Ovary (tissue), 7 donors: ENCODE measurements at regions not wholly inside any gene's neighbourhood (a gene's known extent, or its start where the extent isn't known, plus 50 kb on each side); places are given as distances from the start of the nearest gene placed in this dataset.
"Not testable (repeated sequence)": the region's sequence is repeated elsewhere in the genome, so short reads cannot be mapped to it uniquely, and the experiment has no call there.

Experiments used
- DNase-seq, 5 donors: peaks; one replicate each; pipeline ENCODE4 v3.0.0-alpha.2; 2019 to 2020
- H3K27ac ChIP-seq, 2 donors: fragments of 200-600 bp; one replicate each; pipeline versions ENCODE4 v1.5.1 to v1.8.0; 2019 to 2022
- H3K27me3 ChIP-seq: fragments of 200-600 bp; one replicate; pipeline ENCODE4 v1.8.0; 2022
- H3K36me3 ChIP-seq: fragments of 200-600 bp; sonication (generic); one replicate; pipeline ENCODE4 v1.5.1; 2019
- H3K4me1 ChIP-seq: one replicate; pipeline ENCODE4 v1.8.1; 2013; ENCODE audit warnings: mild to moderate bottlenecking, moderate library complexity; ENCODE audit not compliant: insufficient read depth
- H3K4me3 ChIP-seq: fragments of 200-600 bp; sonication (generic); one replicate; pipeline ENCODE4 v1.5.1; 2017
- H3K9me3 ChIP-seq, 2 donors: fragments of 200-600 bp in 1 of 2; sonication (generic) in 1 of 2; one replicate each; pipeline versions ENCODE4 v1.5.1 to v1.8.1; 2013 to 2019; ENCODE audit warnings: mild to moderate bottlenecking in 1 of 2, moderate library complexity in 1 of 2
- EP300 ChIP-seq: sonication (generic); formaldehyde crosslinking; IDR thresholded peaks from one replicate; pipeline ENCODE4 v1.6.1; 2017; ENCODE audit warnings: antibody characterized with exemption
- POLR2A ChIP-seq: fragments of 450-650 bp; IDR thresholded peaks from one replicate; pipeline ENCODE4 v1.6.1; 2017; ENCODE audit warnings: antibody characterized with exemption, mild to moderate bottlenecking, moderate library complexity
- WGBS, 3 donors: extraction: QIAGEN DNeasy Blood & Tissue Kit in 1 of 3; methylation state at CpG; one replicate each; pipeline versions ENCODE4 v1.1.5 to v1.1.7; 2013 to 2017; 5-methylcytosine and 5-hydroxymethylcytosine counted together
- intact Hi-C, 4 donors: fragments of 100-400 bp; cut with DNase I; formaldehyde crosslinking; loops; one replicate each; pipeline versions ENCODE4 v1.11.0 to v1.15.1; 2022 to 2023
- TF ChIP-seq, protein P1 (sequence below), 3 donors: fragments of 450-650 bp in 2 of 3; fragments of 200-600 bp in 1 of 3; IDR thresholded peaks; one replicate each; pipeline versions ENCODE4 v1.5.1 to v1.8.0; 2016 to 2022; ENCODE audit warnings: antibody characterized with exemption in 3 of 3, mild to moderate bottlenecking in 1 of 3
- donor health status: DM: no; HTN: no; CAD: no; lungs with moderate emphysema.
- donor health status: DM: no; HTN: no; CAD: no.
- donor health status: Bipolar disorder and iron deficiency.
- donor health status: DM: no; HTN: no; CAD: no.
- donor health status: DM: yes; HTN: yes; CAD: no.

DNA sequence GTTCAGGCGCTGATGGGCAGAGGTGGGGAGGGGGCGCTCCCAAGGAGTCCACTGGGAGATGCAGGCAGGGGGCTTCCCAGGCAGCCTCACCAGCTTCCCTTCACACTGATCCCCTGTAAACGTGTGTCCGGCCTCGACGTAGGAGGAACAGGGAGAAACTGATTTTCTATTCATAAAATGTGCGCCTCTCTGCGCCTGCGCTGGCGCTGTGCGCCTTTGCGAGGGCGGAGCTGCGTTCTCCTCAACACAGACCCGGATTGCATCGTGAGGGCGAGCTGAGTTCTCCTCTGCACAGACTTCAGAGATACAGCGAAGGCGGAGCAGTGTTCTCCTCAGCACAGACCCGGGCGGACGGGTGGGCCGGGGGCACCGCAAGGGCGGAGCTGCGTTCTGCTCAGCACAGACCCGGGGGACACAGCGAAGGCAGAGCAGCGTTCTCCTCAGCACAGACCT is 259.1 kb downstream of the GOLGA6L6 start:
- H3K36me3 ChIP-seq, H3K9me3 ChIP-seq, H3K4me3 ChIP-seq, H3K27ac ChIP-seq, intact Hi-C loops, DNase-seq, H3K4me1 ChIP-seq, H3K27me3 ChIP-seq: not testable (repeated sequence)
- WGBS, 3 donors: 81 to 86% (median 82%) methylated on average over 29 of the region's 29 CpGs

DNA sequence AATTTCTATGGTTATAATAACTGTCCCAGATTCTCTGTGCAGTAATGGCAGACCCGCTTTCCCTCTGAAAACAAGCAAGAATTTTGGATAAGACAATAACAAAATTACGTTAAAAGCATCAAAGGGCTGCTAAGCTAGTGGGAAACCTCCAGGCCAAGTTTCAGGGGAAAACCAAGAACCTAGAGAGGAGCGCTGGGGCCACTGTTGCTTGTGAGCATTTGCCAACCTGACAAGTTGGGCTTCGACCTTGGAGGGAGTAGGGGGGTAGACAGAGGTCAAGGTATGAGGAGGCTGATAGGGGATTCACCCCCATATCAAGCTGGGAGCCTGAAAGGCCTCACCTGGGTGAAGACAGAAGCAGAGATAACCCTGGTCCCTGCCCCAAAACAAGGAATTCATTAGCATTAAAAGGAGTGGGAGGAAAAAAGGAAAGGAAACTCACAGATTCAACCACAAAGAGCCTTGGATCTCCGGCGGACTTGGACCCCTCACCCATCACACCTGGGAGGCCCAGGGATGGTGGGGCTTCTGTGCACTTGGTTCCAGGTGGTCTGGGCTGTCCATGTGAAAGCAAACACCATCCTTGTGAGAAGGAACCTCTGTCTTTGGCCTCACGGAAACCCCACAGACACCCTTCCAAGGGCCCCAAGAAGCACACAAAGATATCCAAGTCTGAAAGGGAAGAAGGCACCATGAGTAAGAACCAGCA is 259.9 kb downstream of the GOLGA6L6 start:
- intact Hi-C loops, H3K9me3 ChIP-seq, H3K4me1 ChIP-seq, H3K4me3 ChIP-seq, DNase-seq, H3K27me3 ChIP-seq, H3K27ac ChIP-seq, H3K36me3 ChIP-seq: not testable (repeated sequence)
- WGBS, 3 donors: 69 to 72% (median 72%) methylated on average over 7 of the region's 7 CpGs

DNA sequence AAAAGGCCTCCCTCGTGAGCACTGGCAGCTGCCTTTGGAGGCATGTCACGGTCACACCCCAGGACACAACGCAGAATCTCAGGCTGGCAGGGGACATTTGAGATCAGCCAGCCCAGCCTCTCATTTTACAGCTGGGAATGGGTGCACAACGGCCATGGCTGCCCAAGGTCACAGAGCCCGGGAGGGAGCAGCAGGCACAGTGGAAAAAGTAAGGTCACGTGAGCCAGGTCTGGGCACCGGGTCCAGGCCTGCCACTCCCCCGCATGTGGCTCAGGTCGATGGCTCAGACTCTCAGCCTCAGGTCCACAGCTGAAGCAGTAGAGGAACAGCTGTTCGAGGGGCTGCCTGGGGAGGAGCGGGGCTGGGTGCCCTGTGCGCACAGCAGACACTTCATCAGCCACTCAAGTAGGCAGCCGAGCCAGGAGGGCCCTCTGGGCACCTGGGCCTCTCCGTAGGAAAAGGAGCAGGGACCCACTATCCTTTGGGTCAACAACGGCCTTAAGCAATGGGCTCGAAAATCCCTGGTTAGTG is 260.6 kb downstream of the GOLGA6L6 start:
- 76 to 79% (median 77%) methylated on average over 16 of the region's 16 CpGs for WGBS, 3 donors
- H3K27ac ChIP-seq: no peak overlapping the region
- no peak for DNase-seq
- H3K4me1 ChIP-seq: no peaks in the 10 kb centered on the region
- intact Hi-C loops: no loop called here
- H3K4me3 ChIP-seq: no peak overlapping the region
- H3K36me3 ChIP-seq: no peaks in the 10 kb centered on the region
- no peaks in the 10 kb centered on the region for H3K27me3 ChIP-seq
- H3K9me3 ChIP-seq: no peaks in the 10 kb centered on the region
- TF ChIP-seq EP300: no peak
- TF ChIP-seq, protein P1, sequence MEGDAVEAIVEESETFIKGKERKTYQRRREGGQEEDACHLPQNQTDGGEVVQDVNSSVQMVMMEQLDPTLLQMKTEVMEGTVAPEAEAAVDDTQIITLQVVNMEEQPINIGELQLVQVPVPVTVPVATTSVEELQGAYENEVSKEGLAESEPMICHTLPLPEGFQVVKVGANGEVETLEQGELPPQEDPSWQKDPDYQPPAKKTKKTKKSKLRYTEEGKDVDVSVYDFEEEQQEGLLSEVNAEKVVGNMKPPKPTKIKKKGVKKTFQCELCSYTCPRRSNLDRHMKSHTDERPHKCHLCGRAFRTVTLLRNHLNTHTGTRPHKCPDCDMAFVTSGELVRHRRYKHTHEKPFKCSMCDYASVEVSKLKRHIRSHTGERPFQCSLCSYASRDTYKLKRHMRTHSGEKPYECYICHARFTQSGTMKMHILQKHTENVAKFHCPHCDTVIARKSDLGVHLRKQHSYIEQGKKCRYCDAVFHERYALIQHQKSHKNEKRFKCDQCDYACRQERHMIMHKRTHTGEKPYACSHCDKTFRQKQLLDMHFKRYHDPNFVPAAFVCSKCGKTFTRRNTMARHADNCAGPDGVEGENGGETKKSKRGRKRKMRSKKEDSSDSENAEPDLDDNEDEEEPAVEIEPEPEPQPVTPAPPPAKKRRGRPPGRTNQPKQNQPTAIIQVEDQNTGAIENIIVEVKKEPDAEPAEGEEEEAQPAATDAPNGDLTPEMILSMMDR (IDR thresholded peaks at IDR 0.05): no peak
- TF ChIP-seq POLR2A: no peak

DNA sequence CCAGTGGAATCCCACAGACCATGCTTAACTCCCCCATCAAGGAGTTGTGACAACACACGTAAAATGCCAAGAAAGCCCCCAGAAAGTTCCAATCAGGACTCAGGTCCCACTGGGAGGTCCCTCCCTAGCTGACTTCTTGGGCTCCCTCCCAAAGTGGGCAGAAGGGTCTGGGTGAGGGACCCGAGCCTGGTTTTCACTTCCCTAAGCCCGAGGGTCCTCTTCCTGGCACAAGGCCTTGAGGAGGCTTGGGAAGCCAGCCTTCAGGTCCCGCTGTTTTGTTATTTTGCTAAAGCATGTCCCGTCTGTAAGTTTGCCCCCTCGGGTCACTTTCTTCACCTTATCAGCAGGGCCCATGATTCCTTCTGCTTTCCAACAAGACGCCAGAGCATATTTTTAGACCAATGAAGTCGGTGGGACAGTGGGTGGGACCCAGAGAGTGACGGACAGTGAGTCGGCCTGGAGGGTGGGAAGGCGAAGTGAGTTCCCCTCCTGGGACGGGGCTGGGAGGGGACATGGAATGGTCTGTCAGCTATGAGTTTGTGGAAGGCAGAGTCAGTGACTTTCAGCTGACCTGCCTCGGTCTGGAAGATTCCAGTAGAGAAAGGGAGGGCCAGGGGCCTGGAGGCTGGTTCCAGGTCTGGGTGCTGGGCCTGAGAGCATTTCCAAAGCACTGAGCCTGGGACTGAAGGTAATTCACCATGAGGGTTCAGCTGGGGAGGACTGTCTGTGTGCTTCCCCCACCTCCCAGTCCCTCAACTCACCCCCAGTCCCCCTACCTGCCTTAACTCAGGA is 261.3 kb downstream of the GOLGA6L6 start:
- DNase-seq, H3K9me3 ChIP-seq, H3K27me3 ChIP-seq, H3K27ac ChIP-seq, H3K4me1 ChIP-seq, H3K36me3 ChIP-seq, intact Hi-C loops, H3K4me3 ChIP-seq: not testable (repeated sequence)
- 72 to 75% (median 74%) methylated on average over 13 of the region's 13 CpGs for WGBS, 3 donors

DNA sequence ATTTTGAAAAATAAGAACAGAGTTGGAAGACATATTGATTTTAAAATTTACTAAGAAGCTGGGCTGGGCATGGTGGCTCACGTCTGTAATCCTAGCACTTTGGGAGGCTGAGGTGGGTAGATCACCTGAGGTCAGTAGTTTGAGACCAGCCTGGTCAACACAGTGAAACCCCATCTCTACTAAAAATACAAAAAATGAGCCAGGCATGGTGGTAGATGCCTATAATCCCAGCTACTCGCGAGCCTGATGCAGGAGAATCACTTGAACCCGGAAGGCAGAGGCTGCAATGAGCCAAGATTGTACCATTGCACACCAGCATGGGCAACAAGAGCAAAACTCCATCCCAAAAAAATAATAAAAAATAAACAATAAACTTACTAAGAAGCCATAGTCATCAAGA is 262.5 kb downstream of the GOLGA6L6 start:
- WGBS, 3 donors: 50 to 61% (median 60%) methylated on average over 4 of the region's 4 CpGs

DNA sequence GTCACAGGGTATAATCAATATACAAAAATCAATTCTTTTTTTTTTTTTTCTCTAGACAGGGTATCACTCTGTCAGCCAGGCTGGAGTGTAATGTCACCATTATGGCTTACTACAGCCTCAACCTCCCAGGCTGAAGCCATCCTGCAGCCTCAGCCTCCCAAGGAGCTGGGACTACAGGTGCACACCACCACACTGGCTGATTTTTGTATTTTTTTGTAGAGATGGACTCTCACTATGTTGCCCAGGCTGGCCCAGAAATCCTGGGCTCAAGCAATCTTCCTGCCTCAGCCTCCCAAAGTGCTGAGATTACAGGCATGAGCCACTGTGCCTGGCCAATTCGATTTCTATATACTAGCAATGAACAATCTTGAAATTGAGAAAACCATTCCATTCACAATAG is 263.2 kb downstream of the GOLGA6L6 start:
- H3K4me1 ChIP-seq, H3K36me3 ChIP-seq, DNase-seq, intact Hi-C loops, H3K4me3 ChIP-seq, H3K9me3 ChIP-seq, H3K27ac ChIP-seq, H3K27me3 ChIP-seq: not testable (repeated sequence)
- WGBS, 3 donors: 19 to 20% (median 19%) methylated on average over 1 of the region's 1 CpG

More for the DNA sequence above, 262.5 kb downstream of the GOLGA6L6 start:
- DNase-seq, H3K9me3 ChIP-seq, H3K4me3 ChIP-seq, H3K4me1 ChIP-seq, H3K27me3 ChIP-seq, H3K36me3 ChIP-seq, intact Hi-C loops, H3K27ac ChIP-seq: not testable (repeated sequence)

DNA sequence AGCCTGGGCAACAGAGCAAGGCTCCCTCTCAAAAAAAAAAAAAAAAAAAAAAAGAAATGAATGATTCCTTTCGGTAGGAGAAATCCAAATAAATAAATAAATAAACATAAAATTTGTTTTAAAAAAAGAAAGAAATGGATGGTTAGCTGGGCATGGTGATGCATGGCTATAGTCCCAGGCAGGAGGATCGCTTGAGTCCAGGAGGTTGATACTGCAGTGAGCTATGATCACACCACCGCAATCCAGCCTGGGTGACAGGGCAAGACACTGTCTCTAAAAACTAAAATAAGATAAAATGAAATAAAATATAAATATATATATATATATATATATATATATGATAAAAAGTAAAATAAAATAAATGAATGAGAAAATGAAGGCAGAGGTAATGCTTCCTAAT is 264.1 kb downstream of the GOLGA6L6 start:
- intact Hi-C loops, H3K27ac ChIP-seq, H3K9me3 ChIP-seq, H3K36me3 ChIP-seq, H3K4me3 ChIP-seq, H3K4me1 ChIP-seq, H3K27me3 ChIP-seq, DNase-seq: not testable (repeated sequence)
- 75 to 77% (median 76%) methylated on average over 3 of the region's 3 CpGs for WGBS, 3 donors

DNA sequence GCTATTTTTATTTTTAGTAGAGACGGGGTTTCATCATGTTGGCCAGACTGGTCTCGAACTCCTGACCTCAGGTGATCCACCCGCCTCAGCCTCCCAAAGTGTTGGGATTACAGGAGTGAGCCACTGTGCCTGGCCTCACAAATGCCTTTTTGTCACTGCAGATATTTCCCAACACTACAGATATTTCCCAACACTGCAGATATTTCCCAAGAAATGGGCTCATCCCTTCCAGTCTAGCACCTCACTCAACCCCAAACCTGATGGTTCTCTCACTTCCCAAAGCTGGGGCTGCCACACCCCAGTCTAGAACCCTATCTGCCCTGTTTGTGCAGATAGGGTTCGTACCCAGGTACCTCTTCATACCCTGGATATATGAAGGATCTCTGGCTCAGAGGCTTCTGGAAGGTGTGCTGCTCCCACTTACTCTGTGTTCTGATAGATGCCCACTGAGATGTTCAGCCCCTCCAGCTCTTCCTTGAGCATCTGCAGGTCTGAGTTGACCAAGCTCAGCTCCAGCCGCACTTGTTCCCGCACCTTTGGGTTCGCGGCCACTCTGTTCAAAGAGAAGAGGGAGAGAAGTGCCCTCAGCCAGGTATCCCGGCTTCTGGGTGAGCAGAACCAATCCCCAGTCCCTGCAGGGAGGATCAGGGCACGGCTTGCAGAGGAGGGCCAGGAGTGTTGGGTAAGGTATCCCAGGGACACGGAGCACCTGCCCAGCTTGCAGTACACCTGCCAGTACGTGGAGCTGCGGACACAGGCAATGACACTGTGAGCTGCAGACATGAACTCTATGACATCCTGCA is 265.1 kb downstream of the GOLGA6L6 start:
- H3K4me3 ChIP-seq, intact Hi-C loops, H3K27me3 ChIP-seq, H3K36me3 ChIP-seq, H3K9me3 ChIP-seq, H3K4me1 ChIP-seq, DNase-seq, H3K27ac ChIP-seq: not testable (repeated sequence)
- 71 to 74% (median 73%) methylated on average over 13 of the region's 13 CpGs for WGBS, 3 donors

DNA sequence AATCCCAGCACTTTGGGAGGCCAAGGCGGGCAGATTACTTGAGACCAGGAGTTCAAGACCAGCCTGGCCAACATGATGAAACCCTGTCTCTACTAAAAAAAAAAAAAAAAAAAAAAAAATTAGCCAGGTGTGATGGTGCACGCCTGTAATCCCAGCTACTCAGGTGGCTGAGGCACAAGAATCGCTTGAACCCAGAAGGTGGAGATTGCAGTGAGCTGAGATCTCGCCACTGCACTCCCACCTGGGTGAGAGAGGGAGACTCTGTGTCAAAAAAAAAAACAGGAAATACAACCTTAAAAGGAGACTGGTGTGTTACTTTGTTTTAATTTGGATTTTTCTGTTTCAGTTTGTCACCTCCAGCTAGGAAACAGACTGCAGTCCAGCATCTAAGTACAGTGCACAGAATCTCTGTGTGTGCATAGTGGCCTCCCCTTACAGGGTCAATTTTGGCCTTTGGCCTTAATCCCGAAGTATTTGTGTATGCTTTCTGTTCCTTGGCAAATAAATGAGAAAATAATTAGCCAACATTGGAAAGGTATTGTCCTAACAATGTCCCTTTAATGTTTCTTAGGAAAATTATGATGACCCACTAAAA is 266.1 kb downstream of the GOLGA6L6 start:
- H3K36me3 ChIP-seq, intact Hi-C loops, H3K27ac ChIP-seq, H3K9me3 ChIP-seq, H3K4me1 ChIP-seq, H3K4me3 ChIP-seq, H3K27me3 ChIP-seq, DNase-seq: not testable (repeated sequence)
- 55 to 61% (median 60%) methylated on average over 5 of the region's 5 CpGs for WGBS, 3 donors
